CD4-positive, alpha-beta T cell (primary cell): ENCODE measurements at regions not wholly inside any gene's neighbourhood (a gene's known extent, or its start where the extent isn't known, plus 50 kb on each side); places are given as distances from the start of the nearest gene placed in this dataset.

Experiments
- ATAC-seq: fragments of 200-7000 bp; cut with Tn5 transposase; one replicate; pipeline ENCODE4 v1.10.0; 2022; ENCODE audit warnings: mild to moderate bottlenecking; ENCODE audit not compliant: poor library complexity
- CTCF ChIA-PET: fragments of 350-600 bp; sonication (Branson Sonifier 250); formaldehyde crosslinking; loops from one replicate; lab custom pipeline; 2021; ENCODE audit warnings: antibody characterized with exemption, inconsistent platforms; lab: Charles Lee
- POLR2A ChIA-PET: fragments of 350-600 bp; sonication (Branson Sonifier 250); formaldehyde crosslinking; loops from one replicate; lab custom pipeline; 2021; ENCODE audit warnings: antibody characterized with exemption, inconsistent platforms; lab: Charles Lee
- DNase-seq, 14 experiments: peaks; one replicate each; pipeline ENCODE4 v3.0.0-alpha.2; 2013 to 2020; ENCODE audit warnings: mixed read lengths in 2 of 14
- H3K27ac ChIP-seq, 2 donors: one replicate each; pipeline versions ENCODE4 v1.5.1 to v1.7.0; 2013; ENCODE audit warnings: low read length in 2 of 2, low read depth in 1 of 2, mild to moderate bottlenecking in 1 of 2
- H3K27me3 ChIP-seq, 2 experiments: 1 replicate in 1 of 2; 2 replicates in 1 of 2; pipeline versions ENCODE4 v1.6.1 to v1.7.0; 2013; ENCODE audit warnings: low read length in 2 of 2, control low read depth in 1 of 2, mild to moderate bottlenecking in 1 of 2, moderate library complexity in 1 of 2; ENCODE audit not compliant: insufficient read depth in 2 of 2, control insufficient read depth in 1 of 2
- H3K36me3 ChIP-seq: one replicate; pipeline ENCODE4 v1.6.1; 2013; ENCODE audit warnings: low read length, control low read depth; ENCODE audit not compliant: insufficient read depth
- H3K4me1 ChIP-seq: one replicate; pipeline ENCODE4 v1.6.1; 2013; ENCODE audit warnings: low read length, control low read depth; ENCODE audit not compliant: insufficient read depth
- H3K4me3 ChIP-seq: one replicate; pipeline ENCODE4 v1.5.1; 2013; ENCODE audit warnings: mild to moderate bottlenecking, low read length, moderate library complexity
- H3K9me3 ChIP-seq, 2 experiments: 1 replicate in 1 of 2; 2 replicates in 1 of 2; pipeline versions ENCODE4 v1.6.1 to v1.7.0; 2013; ENCODE audit warnings: low read length in 2 of 2, mild to moderate bottlenecking in 2 of 2, control low read depth in 1 of 2, moderate library complexity in 1 of 2; ENCODE audit not compliant: control insufficient read depth in 1 of 2, insufficient read depth in 1 of 2
- H3K27ac Mint-ChIP-seq: one replicate; pipeline ENCODE4 v1.8.0; 2020; ENCODE audit warnings: mixed read lengths
- H3K27me3 Mint-ChIP-seq: one replicate; pipeline ENCODE4 v1.8.0; 2021; ENCODE audit warnings: mixed read lengths
- H3K36me3 Mint-ChIP-seq: one replicate; pipeline ENCODE4 v1.8.0; 2021; ENCODE audit warnings: low read depth, mixed read lengths
- H3K4me1 Mint-ChIP-seq: one replicate; pipeline ENCODE4 v1.8.0; 2021; ENCODE audit warnings: low read depth, mixed read lengths
- H3K4me3 Mint-ChIP-seq: one replicate; pipeline ENCODE4 v1.8.0; 2020; ENCODE audit warnings: mild to moderate bottlenecking, mixed read lengths
- H3K9me3 Mint-ChIP-seq: one replicate; pipeline ENCODE4 v1.8.0; 2020; ENCODE audit warnings: mixed read lengths
- CTCF ChIP-seq: fragments of 200-600 bp; IDR thresholded peaks from one replicate; pipeline ENCODE4 v1.8.0; 2022; ENCODE audit warnings: antibody characterized with exemption, mild to moderate bottlenecking
- intact Hi-C, 2 experiments: fragments of 100-400 bp; cut with DNase I in 1 of 2; cut with micrococcal nuclease in 1 of 2; formaldehyde crosslinking; loops; one replicate each; pipeline versions ENCODE4 v1.15.1 to v1.9.0; 2023 to 2025; cut with DNase I, micrococcal nuclease

DNA sequence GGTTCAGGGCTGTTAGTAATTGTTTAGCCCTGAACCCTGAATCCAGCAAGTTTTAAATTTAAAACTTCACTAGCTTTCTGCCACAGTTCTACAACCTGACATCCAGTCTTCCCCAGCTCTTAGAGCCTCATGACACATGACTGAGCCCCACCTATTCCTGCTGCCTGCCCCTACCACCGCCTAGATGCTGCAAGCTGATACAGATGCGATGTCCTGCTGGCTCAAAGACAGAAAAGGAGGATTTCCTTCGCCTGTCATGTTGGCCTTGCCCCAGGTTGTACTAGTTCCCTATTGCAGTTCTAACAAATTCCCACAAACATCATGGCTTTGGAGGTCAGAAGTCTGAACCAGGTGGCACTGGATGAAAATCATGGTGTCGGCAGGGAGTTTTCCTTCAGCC, 510.6 kb upstream of the PPP2R3A start:
- ATAC-seq: no peak
- no peak overlapping the region for H3K27ac ChIP-seq
- no peaks in the 10 kb centered on the region for H3K9me3 Mint-ChIP-seq
- H3K4me1 Mint-ChIP-seq: no peaks in the 10 kb centered on the region
- intact Hi-C loops: no loop called here
- POLR2A ChIA-PET: no interaction called here
- H3K4me3 ChIP-seq: no peak overlapping the region
- no peaks in the 10 kb centered on the region for H3K27me3 Mint-ChIP-seq
- CTCF ChIA-PET: no interaction called here
- no peak overlapping the region for H3K27ac Mint-ChIP-seq
- peaks cover 0 to 17% of the 10 kb centered on the region in 2 experiments for H3K9me3 ChIP-seq
- H3K36me3 ChIP-seq: no peaks in the 10 kb centered on the region
- no peaks in the 10 kb centered on the region for H3K27me3 ChIP-seq
- H3K4me3 Mint-ChIP-seq: no peak overlapping the region
- no peak for TF ChIP-seq CTCF
- no peak for DNase-seq
- no peaks in the 10 kb centered on the region for H3K4me1 ChIP-seq
- no peaks in the 10 kb centered on the region for H3K36me3 Mint-ChIP-seq

GRCh38 chr3:135456108-135456790, 509.3 kb upstream of the PPP2R3A start:
- Histone ChIP-seq H3K27me3 (no peaks in the 10 kb centered on the region), H3K9me3 (peaks cover 0 to 13% of the 10 kb centered on the region in 2 experiments), H3K4me1 (no peaks in the 10 kb centered on the region), H3K4me3 (no peak overlapping the region), H3K36me3 (no peaks in the 10 kb centered on the region), H3K27ac (no peak overlapping the region)
- H3K4me1 Mint-ChIP-seq: no peaks in the 10 kb centered on the region
- no peak for DNase-seq
- intact Hi-C loops: no loop called here
- H3K4me3 Mint-ChIP-seq: no peak overlapping the region
- TF ChIP-seq CTCF: no peak
- H3K9me3 Mint-ChIP-seq: no peaks in the 10 kb centered on the region
- no peaks in the 10 kb centered on the region for H3K27me3 Mint-ChIP-seq
- CTCF ChIA-PET: no interaction called here
- H3K27ac Mint-ChIP-seq: no peak overlapping the region
- POLR2A ChIA-PET: no interaction called here
- H3K36me3 Mint-ChIP-seq: no peaks in the 10 kb centered on the region
- no peak for ATAC-seq

DNA sequence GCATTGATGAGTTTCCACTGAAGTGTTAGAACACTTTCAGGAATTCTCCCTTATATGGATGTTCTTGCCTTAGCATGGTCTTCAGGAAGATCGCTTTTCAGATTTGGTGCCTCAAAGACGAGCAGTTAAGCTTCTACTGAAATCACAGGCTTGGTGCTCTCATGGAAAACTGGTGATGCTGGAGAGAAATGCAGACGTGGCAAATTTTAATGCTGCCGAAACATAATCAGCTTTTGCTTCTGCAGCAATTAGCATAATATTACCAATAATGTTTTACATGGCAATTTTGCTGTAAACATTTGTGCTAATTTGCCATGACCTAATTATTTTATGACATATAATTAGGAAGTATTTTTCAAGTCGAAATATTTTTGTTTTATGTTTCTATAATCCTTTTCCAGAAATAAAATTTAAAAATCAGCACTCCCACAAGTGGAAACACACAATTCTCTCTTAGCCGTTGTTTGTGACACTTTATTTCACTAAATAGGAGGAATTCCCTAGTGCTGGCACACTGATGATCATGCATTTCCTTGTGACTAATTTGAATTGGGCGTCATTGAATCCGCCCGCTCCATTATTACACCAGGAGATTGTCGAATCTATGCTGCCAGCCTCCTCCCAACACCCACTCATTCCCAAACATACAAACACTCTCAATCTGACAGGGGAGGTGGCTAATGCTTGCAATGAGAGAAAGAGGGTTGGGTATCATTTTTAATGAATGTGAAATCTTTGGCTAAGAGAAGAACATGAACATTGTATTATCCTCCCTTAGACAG, 506.8 kb upstream of the PPP2R3A start:
- no peaks in the 10 kb centered on the region for H3K27me3 Mint-ChIP-seq
- Histone ChIP-seq H3K4me3 (no peak overlapping the region), H3K27ac (no peak overlapping the region), H3K36me3 (no peaks in the 10 kb centered on the region), H3K4me1 (no peaks in the 10 kb centered on the region), H3K9me3 (peaks cover 0 to 8% of the 10 kb centered on the region in 2 experiments), H3K27me3 (no peaks in the 10 kb centered on the region)
- H3K4me1 Mint-ChIP-seq: no peaks in the 10 kb centered on the region
- intact Hi-C loops: no loop called here
- H3K9me3 Mint-ChIP-seq: no peaks in the 10 kb centered on the region
- no peaks in the 10 kb centered on the region for H3K36me3 Mint-ChIP-seq
- no peak for ATAC-seq
- ChIA-PET POLR2A (no interaction called here), CTCF (no interaction called here)
- no peak overlapping the region for H3K4me3 Mint-ChIP-seq
- no peak overlapping the region for H3K27ac Mint-ChIP-seq
- TF ChIP-seq CTCF: no peak
- no peak for DNase-seq
